NCI-H748 (cell line): ENCODE measurements at regions not wholly inside any gene's neighbourhood (a gene's known extent, or its start where the extent isn't known, plus 50 kb on each side); places are given as distances from the start of the nearest gene placed in this dataset.
A peak's percentile ranks its signal among the peaks of the same experiment; 100 is the strongest.

Experiments used
- DNase-seq: peaks from one replicate; lab custom pipeline; 2025; ENCODE audit not compliant: unreplicated experiment; lab: John Stamatoyannopoulos, UW

GRCh38 chr20:51335329-51335841, 207.1 kb downstream of the NFATC2 start:
- DNase-seq = no peak

GRCh38 chr20:51334609-51335008, 207.9 kb downstream of the NFATC2 start:
- DNase-seq = no peak

GRCh38 chr20:51333971-51334370, 208.5 kb downstream of the NFATC2 start:
- DNase-seq = no peak

GRCh38 chr20:51333446-51333845, 209.1 kb downstream of the NFATC2 start:
- DNase-seq = no peak

GRCh38 chr20:51331481-51331880, 211.0 kb downstream of the NFATC2 start:
- DNase-seq = no peak

- DNase-seq = no peak
Observed at GRCh38 chr20:51329845-51330244, 212.7 kb downstream of the NFATC2 start.

- DNase-seq = no peak
Observed at GRCh38 chr20:51327251-51327841, 215.2 kb downstream of the NFATC2 start.

- DNase-seq = no peak
Observed at GRCh38 chr20:51326201-51326819, 216.2 kb downstream of the NFATC2 start.

GRCh38 chr20:51322164-51322707, 220.3 kb downstream of the NFATC2 start:
- DNase-seq = no peak

GRCh38 chr20:51321343-51322163, 221.0 kb downstream of the NFATC2 start:
- no peak for DNase-seq

GRCh38 chr20:51319522-51319921, 223.0 kb downstream of the NFATC2 start:
- no peak for DNase-seq

GRCh38 chr20:51318058-51318949, 224.2 kb downstream of the NFATC2 start:
- peak; percentile 19 for DNase-seq

GRCh38 chr20:51315390-51315789, 227.1 kb downstream of the NFATC2 start:
- DNase-seq = no peak

GRCh38 chr20:51313358-51313827, 229.1 kb downstream of the NFATC2 start:
- DNase-seq = no peak

GRCh38 chr20:51312480-51312783, 230.1 kb downstream of the NFATC2 start:
- no peak for DNase-seq

- no peak for DNase-seq
Observed at GRCh38 chr20:51311636-51312479, 230.7 kb downstream of the NFATC2 start.

- DNase-seq = no peak
Observed at GRCh38 chr20:51310216-51310615, 232.3 kb downstream of the NFATC2 start.

- DNase-seq = no peak
Observed at GRCh38 chr20:51309128-51309527, 233.4 kb downstream of the NFATC2 start.

- DNase-seq = peak; percentile 30
Observed at GRCh38 chr20:51306521-51307358, 235.8 kb downstream of the NFATC2 start.
